KMS-11 (cell line): ENCODE measurements at regions not wholly inside any gene's neighbourhood (a gene's known extent, or its start where the extent isn't known, plus 50 kb on each side); places are given as distances from the start of the nearest gene placed in this dataset.

Source experiments
- H2AFZ ChIP-seq: fragments of 200-600 bp; sonication (generic); 2 replicates; pipeline ENCODE4 v1.6.1; 2016; ENCODE audit warnings: antibody characterized with exemption, mixed run types, low read depth
- H3K27ac ChIP-seq: fragments of 200-600 bp; sonication (generic); 2 replicates; pipeline ENCODE4 v1.6.1; 2016; ENCODE audit warnings: mild to moderate bottlenecking, mixed run types
- H3K27me3 ChIP-seq: fragments of 200-600 bp; sonication (generic); 2 replicates; pipeline ENCODE4 v1.6.1; 2017; ENCODE audit warnings: mild to moderate bottlenecking, low read depth, mixed run types, moderate library complexity; ENCODE audit not compliant: insufficient read depth
- H3K36me3 ChIP-seq: fragments of 200-600 bp; sonication (generic); 2 replicates; pipeline ENCODE4 v1.6.1; 2017; ENCODE audit warnings: mild to moderate bottlenecking, mixed run types; ENCODE audit not compliant: insufficient read depth
- H3K4me1 ChIP-seq: fragments of 200-600 bp; sonication (generic); 2 replicates; pipeline ENCODE4 v1.6.1; 2016; ENCODE audit warnings: mild to moderate bottlenecking, low read depth, mixed run types; ENCODE audit not compliant: poor library complexity, severe bottlenecking
- H3K4me2 ChIP-seq: fragments of 200-600 bp; sonication (generic); 2 replicates; pipeline ENCODE4 v1.7.0; 2016; ENCODE audit warnings: mild to moderate bottlenecking, mixed run types
- H3K4me3 ChIP-seq: fragments of 200-600 bp; sonication (generic); IDR thresholded peaks from 2 replicates; pipeline ENCODE4 v1.6.1; 2017; ENCODE audit warnings: low read depth, low read length, mixed read lengths; ENCODE audit not compliant: insufficient read depth
- H3K79me2 ChIP-seq: fragments of 200-600 bp; sonication (generic); 2 replicates; pipeline ENCODE4 v1.6.1; 2016; ENCODE audit warnings: low read depth, mixed run types; ENCODE audit not compliant: insufficient read depth
- H3K9ac ChIP-seq: fragments of 200-600 bp; sonication (generic); 2 replicates; pipeline ENCODE4 v1.6.1; 2016; ENCODE audit warnings: mild to moderate bottlenecking, mixed run types
- H4K20me1 ChIP-seq: fragments of 200-600 bp; sonication (generic); 2 replicates; pipeline ENCODE4 v1.6.1; 2016; ENCODE audit warnings: mild to moderate bottlenecking, mixed run types; ENCODE audit not compliant: insufficient read depth
- TF ChIP-seq, protein P1 (sequence below): fragments of 200-600 bp; sonication (generic); conservative IDR thresholded peaks from 2 replicates; pipeline ENCODE4 v1.6.1; 2017; ENCODE audit warnings: low read depth, mild to moderate bottlenecking, antibody characterized with exemption, low read length, moderate library complexity, mixed read lengths

DNA sequence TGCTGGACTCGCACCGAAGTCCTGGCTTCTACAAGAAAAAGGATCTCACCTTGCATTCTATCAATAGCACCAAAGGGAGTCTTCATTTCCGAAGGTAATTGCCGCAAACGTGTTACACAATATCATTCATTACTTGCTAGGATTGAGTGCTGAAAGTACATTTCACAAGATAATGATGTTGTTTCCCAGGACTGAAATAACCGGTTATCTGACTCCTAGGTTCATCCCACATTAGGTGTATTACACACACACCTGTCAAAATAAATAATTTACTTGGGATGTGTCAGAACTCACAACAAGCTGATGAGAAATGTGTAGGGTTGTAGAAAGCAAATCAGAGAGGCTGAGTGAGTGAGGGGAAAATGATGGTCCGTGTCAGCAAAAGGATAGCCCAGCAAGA, 219.4 kb upstream of the RHOBTB1 start:
- H3K27me3 ChIP-seq = no peaks in the 10 kb centered on the region
- no peaks in the 10 kb centered on the region for H3K4me1 ChIP-seq
- TF ChIP-seq, protein P1, sequence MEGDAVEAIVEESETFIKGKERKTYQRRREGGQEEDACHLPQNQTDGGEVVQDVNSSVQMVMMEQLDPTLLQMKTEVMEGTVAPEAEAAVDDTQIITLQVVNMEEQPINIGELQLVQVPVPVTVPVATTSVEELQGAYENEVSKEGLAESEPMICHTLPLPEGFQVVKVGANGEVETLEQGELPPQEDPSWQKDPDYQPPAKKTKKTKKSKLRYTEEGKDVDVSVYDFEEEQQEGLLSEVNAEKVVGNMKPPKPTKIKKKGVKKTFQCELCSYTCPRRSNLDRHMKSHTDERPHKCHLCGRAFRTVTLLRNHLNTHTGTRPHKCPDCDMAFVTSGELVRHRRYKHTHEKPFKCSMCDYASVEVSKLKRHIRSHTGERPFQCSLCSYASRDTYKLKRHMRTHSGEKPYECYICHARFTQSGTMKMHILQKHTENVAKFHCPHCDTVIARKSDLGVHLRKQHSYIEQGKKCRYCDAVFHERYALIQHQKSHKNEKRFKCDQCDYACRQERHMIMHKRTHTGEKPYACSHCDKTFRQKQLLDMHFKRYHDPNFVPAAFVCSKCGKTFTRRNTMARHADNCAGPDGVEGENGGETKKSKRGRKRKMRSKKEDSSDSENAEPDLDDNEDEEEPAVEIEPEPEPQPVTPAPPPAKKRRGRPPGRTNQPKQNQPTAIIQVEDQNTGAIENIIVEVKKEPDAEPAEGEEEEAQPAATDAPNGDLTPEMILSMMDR = no peak
- no peak overlapping the region for H3K4me3 ChIP-seq
- no peak overlapping the region for H3K27ac ChIP-seq
- no peak overlapping the region for H2AFZ ChIP-seq
- H3K36me3 ChIP-seq = no peaks in the 10 kb centered on the region
- H3K79me2 ChIP-seq = no peaks in the 10 kb centered on the region
- no peak overlapping the region for H3K4me2 ChIP-seq
- H4K20me1 ChIP-seq = no peaks in the 10 kb centered on the region
- no peak overlapping the region for H3K9ac ChIP-seq

DNA sequence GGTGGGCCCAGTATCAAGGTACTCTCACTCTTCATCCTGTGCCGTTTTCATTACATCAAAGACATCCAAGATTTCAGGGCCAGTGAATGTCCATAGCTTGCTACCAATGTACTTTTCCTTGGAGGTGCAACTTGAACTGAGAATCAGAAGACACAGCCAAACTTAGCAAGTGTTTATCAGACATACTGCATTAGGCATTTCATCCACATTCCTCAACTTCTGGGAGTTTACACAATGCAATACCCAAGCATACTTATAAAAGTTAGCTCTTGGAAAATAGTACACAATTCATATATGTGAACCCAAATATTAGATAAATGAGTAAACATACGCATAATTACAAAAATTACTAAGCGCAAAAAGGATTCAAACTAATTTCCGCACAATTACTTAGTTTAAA, 216.3 kb upstream of the RHOBTB1 start:
- H3K4me2 ChIP-seq = no peak overlapping the region
- H2AFZ ChIP-seq = no peak overlapping the region
- no peaks in the 10 kb centered on the region for H3K36me3 ChIP-seq
- H4K20me1 ChIP-seq = no peaks in the 10 kb centered on the region
- H3K4me3 ChIP-seq = no peak overlapping the region
- no peaks in the 10 kb centered on the region for H3K79me2 ChIP-seq
- TF ChIP-seq, protein P1 = no peak
- no peak overlapping the region for H3K27ac ChIP-seq
- no peak overlapping the region for H3K9ac ChIP-seq
- H3K27me3 ChIP-seq = no peaks in the 10 kb centered on the region
- no peaks in the 10 kb centered on the region for H3K4me1 ChIP-seq

DNA sequence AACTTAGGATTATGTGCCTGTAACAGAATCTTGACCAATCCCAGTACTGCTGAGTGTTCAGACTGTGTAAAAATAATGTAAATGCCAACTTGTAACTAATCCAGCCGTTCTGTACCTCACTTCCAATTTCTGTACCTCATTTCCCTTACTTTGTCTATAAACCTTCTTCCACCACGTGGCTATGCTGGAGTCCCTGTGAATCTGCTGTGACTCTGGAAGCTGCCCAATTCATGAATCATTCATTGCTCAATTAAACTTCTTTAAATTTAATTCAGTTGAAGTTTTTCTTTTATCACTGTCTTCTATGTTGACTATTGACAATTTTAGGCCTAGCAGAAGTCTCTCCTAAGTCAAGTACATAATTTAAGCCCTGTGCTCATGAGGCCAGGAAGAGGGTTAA, 215.3 kb upstream of the RHOBTB1 start:
- Histone ChIP-seq H3K36me3 (no peaks in the 10 kb centered on the region), H3K79me2 (no peaks in the 10 kb centered on the region), H3K9ac (no peak overlapping the region), H3K4me1 (no peaks in the 10 kb centered on the region), H3K27ac (no peak overlapping the region), H3K4me3 (no peak overlapping the region), H2AFZ (no peak overlapping the region), H3K4me2 (no peak overlapping the region), H3K27me3 (no peaks in the 10 kb centered on the region), H4K20me1 (no peaks in the 10 kb centered on the region)
- TF ChIP-seq, protein P1 = no peak

DNA sequence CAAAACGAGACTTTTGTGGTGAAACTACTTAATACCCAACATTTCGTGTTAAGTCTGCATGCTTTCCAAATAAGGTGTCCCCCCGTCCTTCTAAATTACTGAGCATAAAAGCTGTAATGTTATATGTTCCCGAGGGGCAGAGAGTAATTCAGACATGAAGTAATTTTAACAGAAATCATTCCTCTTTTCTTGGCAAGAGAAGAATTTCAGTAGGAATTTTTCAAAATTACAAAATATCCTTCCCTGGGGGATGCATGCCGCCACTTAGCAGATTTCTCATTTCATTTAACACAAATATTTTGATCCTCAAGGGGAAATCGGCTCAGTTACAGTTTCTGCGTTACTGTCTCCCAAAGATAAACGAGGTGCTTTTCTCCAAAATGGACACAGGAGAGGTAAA, 213.2 kb upstream of the RHOBTB1 start:
- Histone ChIP-seq H3K79me2 (no peaks in the 10 kb centered on the region), H3K9ac (no peak overlapping the region), H3K27ac (no peak overlapping the region), H3K4me3 (no peak overlapping the region), H3K27me3 (no peaks in the 10 kb centered on the region), H3K36me3 (no peaks in the 10 kb centered on the region), H3K4me2 (no peak overlapping the region), H4K20me1 (no peaks in the 10 kb centered on the region), H2AFZ (no peak overlapping the region), H3K4me1 (no peaks in the 10 kb centered on the region)
- TF ChIP-seq, protein P1 = no peak

DNA sequence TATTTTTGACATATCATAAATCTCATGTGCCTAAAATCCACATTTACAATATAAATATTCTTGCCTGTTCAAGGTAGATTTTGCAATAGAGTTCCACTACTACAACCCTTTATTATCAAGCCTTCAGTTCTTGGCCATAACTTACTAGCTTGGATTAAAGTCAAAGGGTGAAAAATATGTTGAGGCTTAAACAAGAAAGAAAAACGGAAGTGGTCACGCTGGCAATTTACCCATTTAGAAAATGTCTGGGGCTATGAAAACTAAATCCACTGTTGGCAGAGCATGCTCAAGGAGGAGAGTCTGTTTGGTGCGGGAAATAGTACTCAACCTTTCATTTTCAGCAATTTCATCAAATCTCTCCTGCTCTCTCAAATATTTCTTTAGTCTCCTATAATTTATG, 209.8 kb upstream of the RHOBTB1 start:
- Histone ChIP-seq H3K27ac (no peak overlapping the region), H4K20me1 (no peaks in the 10 kb centered on the region), H3K4me2 (no peak overlapping the region), H3K4me3 (no peak overlapping the region), H3K36me3 (no peaks in the 10 kb centered on the region), H3K27me3 (no peaks in the 10 kb centered on the region), H3K79me2 (no peaks in the 10 kb centered on the region), H3K9ac (no peak overlapping the region), H2AFZ (no peak overlapping the region), H3K4me1 (no peaks in the 10 kb centered on the region)
- TF ChIP-seq, protein P1 = no peak
